Cerebellar cortex (tissue), 1 donor: ENCODE measurements at regions not wholly inside any gene's neighbourhood (a gene's known extent, or its start where the extent isn't known, plus 50 kb on each side); places are given as distances from the start of the nearest gene placed in this dataset.
"Not testable (repeated sequence)": the region's sequence is repeated elsewhere in the genome, so short reads cannot be mapped to it uniquely, and the experiment has no call there.

ENCODE experiments used
- DNase-seq: peaks from one replicate; pipeline ENCODE4 v3.0.0-alpha.2; 2015; ENCODE audit warnings: low spot score

DNA sequence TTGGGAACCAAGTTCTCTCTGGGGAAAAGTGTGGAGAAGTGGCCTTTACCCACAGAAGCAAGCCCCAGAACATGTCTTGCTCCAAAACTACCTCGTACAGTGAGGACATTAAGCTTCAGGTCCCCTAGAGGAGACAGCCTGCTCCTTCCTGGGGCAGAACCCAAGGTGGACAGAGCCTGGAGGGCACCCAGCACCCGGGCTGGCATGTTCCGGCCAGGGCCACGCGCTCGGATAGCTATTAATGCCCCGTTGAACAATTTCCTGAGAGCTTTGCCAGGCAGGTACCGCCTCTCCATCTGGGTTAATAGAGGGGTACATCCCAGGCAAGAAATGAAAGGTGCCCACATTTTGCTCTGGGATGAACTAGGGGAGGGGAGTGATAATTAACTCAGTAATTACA is 169.0 kb upstream of the GRK3 start:
- DNase-seq = no peak

GRCh38 chr22:25395915-25396314 is 168.6 kb upstream of the GRK3 start:
- no peak for DNase-seq

GRCh38 chr22:25396615-25397200 is 167.8 kb upstream of the GRK3 start:
- no peak for DNase-seq

DNA sequence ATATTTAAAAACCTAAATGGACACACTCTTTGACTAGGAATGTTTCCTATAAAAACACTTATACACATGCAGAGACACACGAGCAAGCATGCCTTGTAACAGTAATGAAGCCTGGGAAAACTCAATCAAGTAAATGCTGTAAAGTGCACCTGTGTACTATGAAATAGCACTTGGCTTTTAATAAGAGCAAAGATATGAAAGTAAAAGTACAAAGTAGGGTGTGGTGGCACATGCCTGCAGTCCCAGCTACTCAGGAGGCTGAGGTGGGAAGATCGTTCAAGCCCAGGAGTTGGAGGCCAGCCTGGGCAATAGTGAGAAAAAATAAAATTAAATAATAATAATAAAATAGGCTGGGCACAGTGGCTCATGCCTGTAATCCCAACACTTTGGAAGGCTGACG is 166.9 kb upstream of the GRK3 start:
- no peak for DNase-seq

- not testable (repeated sequence) for DNase-seq
Measured at GRCh38 chr22:25398591-25399062, 165.8 kb upstream of the GRK3 start.

GRCh38 chr22:25399649-25400151 is 164.8 kb upstream of the GRK3 start:
- no peak for DNase-seq

DNA sequence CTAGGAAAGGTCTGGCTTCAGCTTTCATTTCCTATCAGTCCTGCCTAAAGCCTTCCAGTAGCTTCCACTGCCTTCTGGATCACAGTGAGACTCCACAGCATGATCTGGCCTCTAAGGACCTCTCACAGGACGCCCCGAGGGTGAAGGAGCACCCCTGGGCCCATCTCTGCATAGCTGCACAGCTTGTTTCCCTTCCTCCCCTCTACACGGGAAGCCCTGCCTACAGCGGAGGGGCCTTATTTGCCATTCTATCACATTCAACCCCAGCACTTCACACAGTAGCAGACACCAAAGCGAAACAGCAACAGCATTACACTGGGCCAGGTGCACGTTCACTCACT is 162.3 kb upstream of the GRK3 start:
- DNase-seq = no peak

DNA sequence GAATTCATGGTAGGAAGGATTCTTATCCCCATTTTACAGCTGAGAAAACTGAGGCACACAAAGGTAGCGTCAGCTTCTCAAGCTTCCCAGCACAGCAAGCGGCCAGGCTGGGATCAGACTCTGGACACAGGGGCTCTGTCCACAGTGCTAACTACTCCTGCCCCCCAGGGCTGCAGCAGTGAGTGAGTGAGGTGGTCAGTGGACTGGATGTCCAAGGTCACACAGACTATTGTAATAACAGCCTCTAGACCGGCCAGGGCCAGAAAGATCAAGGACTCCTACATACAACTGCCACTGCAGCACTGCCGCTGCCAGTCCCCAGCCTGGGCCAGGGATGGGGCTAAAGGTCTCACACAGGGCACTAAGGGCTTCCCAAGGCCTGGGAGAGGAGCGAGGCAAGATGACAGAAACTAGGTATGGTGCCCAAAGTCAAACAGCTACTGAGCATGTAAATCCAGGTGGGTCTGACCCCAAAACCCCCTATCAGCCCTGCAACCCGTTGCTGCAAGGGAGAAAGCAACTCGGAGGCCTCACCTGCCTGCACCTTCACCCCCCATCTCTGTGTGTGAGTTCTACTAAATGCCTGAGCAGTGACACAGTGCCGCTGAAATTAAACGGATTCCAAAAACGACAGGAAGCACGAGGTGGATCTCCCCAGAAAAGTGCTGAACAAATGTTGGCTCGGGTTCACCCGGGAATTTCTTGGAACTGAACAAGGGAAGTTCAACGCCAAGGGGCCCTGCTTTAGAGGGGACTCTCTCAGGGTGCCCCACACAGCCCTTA is 161.8 kb upstream of the GRK3 start:
- DNase-seq = peak; percentile 8

DNA sequence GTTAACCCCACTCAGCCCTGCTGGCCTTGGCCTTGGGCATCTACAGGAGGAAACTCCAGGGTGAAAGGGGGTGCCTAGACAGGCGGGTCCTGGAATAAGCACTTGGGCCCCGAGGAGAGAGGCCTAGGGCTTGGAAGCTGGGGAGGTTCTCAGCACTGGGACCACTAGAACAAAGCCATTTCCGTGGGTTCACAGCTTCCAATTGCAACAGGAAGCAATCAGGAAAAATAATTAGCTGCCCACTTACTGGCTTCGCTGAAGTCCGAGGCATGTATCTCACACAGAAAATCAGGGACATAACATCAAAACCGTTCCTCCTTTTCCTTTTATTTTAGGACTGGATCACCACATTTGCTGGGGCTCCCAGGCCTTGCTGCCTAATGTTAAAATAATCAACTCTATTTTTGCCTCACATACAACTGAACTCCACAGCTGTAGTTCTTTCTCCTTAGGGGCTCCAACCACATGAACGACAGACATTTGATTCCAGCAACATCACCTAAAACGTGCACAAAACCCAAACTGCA is 161.1 kb upstream of the GRK3 start:
- peak; percentile 3 for DNase-seq

GRCh38 chr22:25403811-25404471 is 160.5 kb upstream of the GRK3 start:
- peak; percentile 16 for DNase-seq

DNA sequence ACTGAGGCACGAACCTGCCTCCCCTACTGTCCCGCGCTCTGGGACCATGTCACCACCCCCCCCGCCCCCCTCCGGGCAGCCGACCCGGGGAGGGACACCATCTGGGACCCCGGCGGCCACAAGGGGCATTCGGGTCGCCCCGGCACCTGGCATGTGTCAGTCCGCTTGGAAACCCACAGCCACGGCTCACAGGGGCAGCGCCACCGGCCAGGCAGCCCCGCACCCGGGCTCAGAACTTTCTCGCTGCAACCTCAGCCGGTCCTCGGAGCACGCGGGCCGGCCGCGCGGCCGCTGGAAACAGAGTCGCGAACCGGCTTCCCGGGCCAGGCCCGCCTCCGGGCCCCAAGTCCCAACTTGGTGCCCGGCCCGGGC is 159.9 kb upstream of the GRK3 start:
- no peak for DNase-seq

- no peak for DNase-seq
Measured at GRCh38 chr22:25404928-25405816, 159.3 kb upstream of the GRK3 start.

GRCh38 chr22:25405841-25406509 is 158.5 kb upstream of the GRK3 start:
- DNase-seq = no peak

- DNase-seq = peak; percentile 9
Measured at GRCh38 chr22:25406510-25407210, 157.8 kb upstream of the GRK3 start.

- no peak for DNase-seq
Measured at GRCh38 chr22:25407226-25407858, 157.1 kb upstream of the GRK3 start.

DNA sequence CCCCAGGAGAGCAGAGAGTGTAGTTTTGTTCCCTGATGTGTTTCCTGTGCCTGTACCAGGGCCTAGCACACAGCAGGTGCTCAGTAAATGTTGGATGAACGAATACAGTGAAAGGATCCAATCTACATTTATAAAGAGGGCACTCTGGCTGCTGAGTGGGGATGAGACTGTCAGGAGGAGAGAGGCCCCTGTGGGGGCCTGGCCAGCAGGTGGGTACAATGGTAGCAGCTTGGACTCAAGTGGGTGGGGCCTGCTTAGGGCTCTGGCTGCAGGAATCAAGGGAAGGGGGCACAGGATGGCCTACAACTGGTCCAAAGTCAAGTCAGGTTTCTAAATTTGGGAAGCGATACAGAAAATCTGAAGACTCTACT is 156.6 kb upstream of the GRK3 start:
- no peak for DNase-seq

GRCh38 chr22:25409240-25409639 is 155.2 kb upstream of the GRK3 start:
- DNase-seq = no peak

DNA sequence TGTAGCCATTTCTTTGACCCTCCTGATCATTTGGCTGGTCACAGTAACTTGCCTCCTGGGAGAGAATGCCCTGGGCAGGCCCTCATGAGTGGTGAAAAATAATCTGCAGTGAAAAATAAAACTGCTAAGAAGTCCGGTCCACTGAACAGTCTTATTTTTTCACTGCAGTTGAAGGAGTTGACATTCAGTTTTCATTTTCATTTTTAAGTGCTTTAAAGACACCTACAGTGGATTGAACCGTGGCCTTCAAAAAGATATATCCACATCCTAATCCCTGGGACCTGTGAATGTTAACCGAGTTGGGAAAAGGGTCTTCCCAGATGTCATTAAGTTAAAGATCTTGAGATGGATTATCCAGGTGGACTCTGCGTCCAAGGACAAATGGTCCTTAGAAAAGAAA is 153.6 kb upstream of the GRK3 start:
- no peak for DNase-seq

DNA sequence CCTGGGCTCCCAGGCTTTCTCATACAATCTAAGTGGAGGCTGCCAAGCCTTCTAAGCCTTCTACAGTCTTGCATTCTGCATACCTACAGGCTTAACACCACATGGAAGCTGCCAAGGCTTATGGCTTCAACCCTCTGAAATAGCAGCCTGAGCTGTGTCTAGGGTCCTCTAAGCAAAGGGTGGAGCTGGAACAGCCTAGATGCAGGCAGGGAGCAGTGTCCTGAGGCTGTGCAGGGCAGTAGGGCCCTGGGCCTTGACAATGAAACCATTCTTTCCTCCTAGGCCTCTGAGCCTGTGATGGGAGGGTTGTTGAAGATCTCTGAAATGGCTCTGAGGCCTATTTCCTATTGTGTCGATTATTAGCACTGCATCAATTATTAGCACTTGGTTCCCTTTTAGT is 150.9 kb upstream of the GRK3 start:
- no peak for DNase-seq

DNA sequence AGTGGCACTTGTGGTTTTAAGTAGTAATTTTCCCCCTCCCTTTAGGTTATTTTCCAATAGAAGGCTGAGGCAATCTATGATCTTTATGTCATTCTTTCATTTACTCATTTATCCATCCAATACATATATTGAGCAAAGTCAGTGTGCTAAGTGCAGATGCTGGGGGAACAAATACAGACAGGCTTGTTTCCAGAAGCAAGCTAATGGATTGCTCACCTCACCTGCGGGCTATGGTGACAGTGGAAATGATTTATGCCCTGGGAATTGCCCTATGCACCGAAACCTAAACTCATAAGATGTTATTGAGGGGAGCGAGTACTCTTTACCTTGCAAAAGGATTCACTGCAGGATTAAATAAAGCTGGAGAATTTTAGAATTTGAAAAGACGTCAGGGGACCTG is 148.7 kb upstream of the GRK3 start:
- not testable (repeated sequence) for DNase-seq
